ENCODE measurements at regions not wholly inside any gene's neighbourhood (a gene's known extent, or its start where the extent isn't known, plus 50 kb on each side); places are given as distances from the start of the nearest gene placed in this dataset.
"Not testable (repeated sequence)": the region's sequence is repeated elsewhere in the genome, so short reads cannot be mapped to it uniquely, and the experiment has no call there.

- H3K27me3 Mint-ChIP-seq = no peaks in the 10 kb centered on the region
- no peak overlapping the region for H3K27ac Mint-ChIP-seq
- H3K9me3 Mint-ChIP-seq = peaks cover 5% of the 10 kb centered on the region
- H3K4me3 Mint-ChIP-seq = no peak overlapping the region
- H3K36me3 Mint-ChIP-seq = no peaks in the 10 kb centered on the region
- no peaks in the 10 kb centered on the region for H3K4me1 Mint-ChIP-seq
- ATAC-seq (ENCODE audit: low read depth) (no peak), DNase-seq (ENCODE audit: low spot score in 2 of 2) (no peak)
Observed at GRCh38 chr10:65123120-65123519, 1601.9 kb downstream of the REEP3 start.

DNA sequence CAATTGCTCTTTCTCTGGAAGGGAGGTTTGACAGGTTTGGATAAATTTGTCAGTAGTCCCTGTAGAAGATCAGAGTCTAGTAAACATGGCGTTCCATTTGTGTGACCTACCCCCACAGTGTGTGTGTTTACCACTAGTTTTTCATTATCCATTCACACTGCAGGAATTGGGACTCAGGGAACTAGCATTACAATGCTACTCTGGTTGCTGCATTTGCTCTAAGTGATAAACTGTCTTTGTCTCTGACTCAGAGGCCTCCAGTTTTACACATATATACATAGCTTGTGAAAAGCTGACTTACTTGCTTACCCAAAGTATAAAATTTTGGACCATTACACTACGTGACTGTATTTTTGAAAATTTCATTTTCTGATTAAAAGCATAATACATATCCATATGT is 1604.0 kb downstream of the REEP3 start:
- Mint-ChIP-seq H3K9me3 (peaks cover 5% of the 10 kb centered on the region), H3K27ac (no peak overlapping the region), H3K27me3 (no peaks in the 10 kb centered on the region), H3K36me3 (no peaks in the 10 kb centered on the region), H3K4me3 (no peak overlapping the region), H3K4me1 (no peaks in the 10 kb centered on the region)
- no peak for DNase-seq (ENCODE audit: low spot score in 2 of 2)
- no peak for ATAC-seq (ENCODE audit: low read depth)

GRCh38 chr10:65126288-65126687 is 1605.1 kb downstream of the REEP3 start:
- H3K9me3 Mint-ChIP-seq = peaks cover 5% of the 10 kb centered on the region
- no peaks in the 10 kb centered on the region for H3K27me3 Mint-ChIP-seq
- no peak for ATAC-seq (ENCODE audit: low read depth)
- H3K27ac Mint-ChIP-seq = no peak overlapping the region
- H3K36me3 Mint-ChIP-seq = no peaks in the 10 kb centered on the region
- H3K4me1 Mint-ChIP-seq = no peaks in the 10 kb centered on the region
- H3K4me3 Mint-ChIP-seq = no peak overlapping the region
- no peak for DNase-seq (ENCODE audit: low spot score in 2 of 2)

DNA sequence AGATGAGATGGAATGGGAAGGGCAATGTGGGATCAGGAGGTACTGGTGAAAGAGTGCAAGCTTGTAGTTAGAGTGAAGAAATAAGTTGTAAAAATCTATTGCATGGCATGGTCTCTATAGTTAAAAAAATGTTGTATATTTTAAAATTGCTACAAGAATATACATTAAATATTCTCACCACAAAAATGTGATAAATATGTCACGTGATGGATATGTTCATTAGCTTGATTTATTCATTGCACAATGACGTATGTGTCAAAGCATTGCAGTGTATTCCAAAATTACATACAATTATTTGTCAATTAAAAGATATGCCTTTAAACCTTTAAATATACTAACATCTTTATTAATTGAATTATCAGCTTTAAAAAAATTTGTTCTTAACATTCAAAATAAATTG is 1607.1 kb downstream of the REEP3 start:
- Mint-ChIP-seq H3K27me3 (no peaks in the 10 kb centered on the region), H3K36me3 (no peaks in the 10 kb centered on the region), H3K4me1 (no peaks in the 10 kb centered on the region), H3K9me3 (peaks cover 1% of the 10 kb centered on the region), H3K27ac (no peak overlapping the region), H3K4me3 (no peak overlapping the region)
- DNase-seq (ENCODE audit: low spot score in 2 of 2) (no peak), ATAC-seq (ENCODE audit: low read depth) (no peak)

GRCh38 chr10:65130162-65130758 is 1609.1 kb downstream of the REEP3 start:
- peaks cover 1% of the 10 kb centered on the region for H3K9me3 Mint-ChIP-seq
- H3K4me3 Mint-ChIP-seq = no peak overlapping the region

DNA sequence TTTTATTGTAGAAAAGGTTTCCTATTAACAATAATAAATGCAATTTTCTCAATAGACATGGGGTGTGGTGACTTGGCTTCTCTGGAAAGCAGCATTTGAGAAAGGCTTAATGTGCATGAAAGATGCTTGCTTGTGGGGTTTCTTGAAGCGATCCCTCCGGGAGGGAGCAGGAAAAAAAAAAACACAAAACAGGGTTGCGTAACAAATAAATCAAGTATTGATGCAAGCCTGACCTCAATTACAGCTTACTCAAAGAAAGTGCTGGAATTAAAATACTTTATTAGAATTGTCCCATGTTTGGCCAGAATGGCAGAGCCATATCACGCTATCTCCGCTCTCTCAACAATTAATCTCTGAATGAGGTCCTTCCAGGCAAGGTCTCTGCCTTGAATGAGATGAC is 1612.5 kb downstream of the REEP3 start:
- H3K9me3 Mint-ChIP-seq = no peaks in the 10 kb centered on the region
- DNase-seq (ENCODE audit: low spot score in 2 of 2) = no peak
- no peak overlapping the region for H3K4me3 Mint-ChIP-seq
- no peak overlapping the region for H3K27ac Mint-ChIP-seq
- H3K4me1 Mint-ChIP-seq = no peaks in the 10 kb centered on the region
- no peaks in the 10 kb centered on the region for H3K36me3 Mint-ChIP-seq
- ATAC-seq (ENCODE audit: low read depth) = no peak
- H3K27me3 Mint-ChIP-seq = no peaks in the 10 kb centered on the region

More at GRCh38 chr10:65130162-65130758, 1609.1 kb downstream of the REEP3 start:
- H3K27ac Mint-ChIP-seq = no peak overlapping the region
- DNase-seq (ENCODE audit: low spot score in 2 of 2) (no peak), ATAC-seq (ENCODE audit: low read depth) (no peak)
- no peaks in the 10 kb centered on the region for H3K36me3 Mint-ChIP-seq
- no peaks in the 10 kb centered on the region for H3K4me1 Mint-ChIP-seq
- no peaks in the 10 kb centered on the region for H3K27me3 Mint-ChIP-seq

DNA sequence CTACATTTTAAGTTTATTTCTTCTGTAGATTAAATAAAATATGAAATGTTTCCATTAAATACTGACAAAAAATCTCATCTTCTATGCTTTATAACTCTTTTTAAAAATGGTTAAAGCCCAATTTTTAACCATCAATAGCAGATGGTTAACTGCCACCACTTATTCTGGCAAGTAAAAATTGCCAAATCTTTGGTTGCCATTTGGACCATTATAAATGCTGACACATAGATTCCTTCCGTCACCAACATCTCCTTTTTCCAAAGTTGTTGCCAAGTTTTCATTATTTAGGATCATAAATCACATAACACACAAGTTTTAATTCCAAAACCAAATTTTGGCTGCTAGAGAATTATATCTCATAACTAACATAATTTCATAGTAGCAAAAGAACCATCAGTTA is 1614.3 kb downstream of the REEP3 start:
- H3K27me3 Mint-ChIP-seq = no peaks in the 10 kb centered on the region
- no peaks in the 10 kb centered on the region for H3K36me3 Mint-ChIP-seq
- ATAC-seq (ENCODE audit: low read depth) (no peak), DNase-seq (ENCODE audit: low spot score in 2 of 2) (no peak)
- H3K4me3 Mint-ChIP-seq = no peak overlapping the region
- H3K4me1 Mint-ChIP-seq = no peaks in the 10 kb centered on the region
- no peak overlapping the region for H3K27ac Mint-ChIP-seq
- H3K9me3 Mint-ChIP-seq = no peaks in the 10 kb centered on the region

- no peaks in the 10 kb centered on the region for H3K27me3 Mint-ChIP-seq
- DNase-seq (ENCODE audit: low spot score in 2 of 2) = no peak
- no peaks in the 10 kb centered on the region for H3K4me1 Mint-ChIP-seq
- H3K36me3 Mint-ChIP-seq = no peaks in the 10 kb centered on the region
- peaks cover 2% of the 10 kb centered on the region for H3K9me3 Mint-ChIP-seq
- no peak for ATAC-seq (ENCODE audit: low read depth)
- H3K27ac Mint-ChIP-seq = no peak overlapping the region
- H3K4me3 Mint-ChIP-seq = no peak overlapping the region
Observed at GRCh38 chr10:65142641-65143435, 1621.6 kb downstream of the REEP3 start.

DNA sequence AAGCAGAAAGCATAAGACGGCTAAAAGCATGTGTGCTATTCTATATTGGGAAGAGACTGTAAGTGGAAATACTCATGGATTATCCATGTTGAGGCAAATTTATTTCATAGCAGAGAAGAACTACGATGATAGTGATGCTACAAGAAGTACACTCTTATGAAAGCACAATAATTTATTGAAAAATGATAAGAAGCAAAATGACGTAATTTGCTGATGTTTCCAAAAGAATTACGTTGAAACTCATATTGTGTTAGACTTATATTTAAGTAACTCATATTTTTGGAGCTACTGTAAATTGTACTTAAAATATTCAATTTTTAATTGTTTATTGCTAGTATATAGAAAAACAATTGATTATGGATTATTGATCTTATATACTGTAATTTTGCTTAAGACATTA is 1622.5 kb downstream of the REEP3 start:
- ATAC-seq (ENCODE audit: low read depth) = no peak
- Mint-ChIP-seq H3K9me3 (peaks cover 2% of the 10 kb centered on the region), H3K4me1 (no peaks in the 10 kb centered on the region), H3K4me3 (no peak overlapping the region), H3K27ac (no peak overlapping the region), H3K36me3 (no peaks in the 10 kb centered on the region), H3K27me3 (no peaks in the 10 kb centered on the region)
- no peak for DNase-seq (ENCODE audit: low spot score in 2 of 2)

DNA sequence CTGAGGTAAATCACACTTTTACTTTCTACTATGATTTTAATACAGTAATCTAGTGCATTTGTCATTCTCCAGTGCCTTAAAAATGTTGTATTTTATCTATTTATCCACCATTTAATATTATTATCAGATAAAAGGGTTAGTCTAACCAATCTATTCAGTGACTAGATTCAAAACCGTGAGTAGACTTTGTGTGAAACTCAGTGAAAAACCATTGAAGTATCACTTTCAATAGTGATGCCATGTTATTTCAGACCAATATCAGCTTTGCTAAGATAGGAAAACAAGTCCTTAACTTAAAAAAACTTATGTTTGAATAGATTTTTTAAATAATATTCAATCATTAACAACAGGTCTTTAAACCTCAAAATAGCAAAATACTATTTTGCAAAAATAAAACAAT is 1628.7 kb downstream of the REEP3 start:
- DNase-seq (ENCODE audit: low spot score in 2 of 2) (no peak), ATAC-seq (ENCODE audit: low read depth) (no peak)
- Mint-ChIP-seq H3K27me3 (no peaks in the 10 kb centered on the region), H3K36me3 (no peaks in the 10 kb centered on the region), H3K4me3 (no peak overlapping the region), H3K27ac (no peak overlapping the region), H3K9me3 (peaks cover 2% of the 10 kb centered on the region), H3K4me1 (no peaks in the 10 kb centered on the region)

GRCh38 chr10:65166272-65166671 is 1645.1 kb downstream of the REEP3 start:
- Mint-ChIP-seq H3K9me3 (peaks cover 6% of the 10 kb centered on the region), H3K27ac (no peak overlapping the region), H3K36me3 (no peaks in the 10 kb centered on the region), H3K4me1 (no peaks in the 10 kb centered on the region), H3K27me3 (no peaks in the 10 kb centered on the region), H3K4me3 (no peak overlapping the region)
- no peak for ATAC-seq (ENCODE audit: low read depth)
- DNase-seq (ENCODE audit: low spot score in 2 of 2) = no peak

GRCh38 chr10:65172249-65172648 is 1651.0 kb downstream of the REEP3 start:
- Mint-ChIP-seq H3K9me3 (peaks cover 5% of the 10 kb centered on the region), H3K27me3 (no peaks in the 10 kb centered on the region), H3K27ac (no peak overlapping the region), H3K4me1 (no peaks in the 10 kb centered on the region), H3K4me3 (no peak overlapping the region), H3K36me3 (no peaks in the 10 kb centered on the region)
- ATAC-seq (ENCODE audit: low read depth) = no peak
- DNase-seq (ENCODE audit: low spot score in 2 of 2) = no peak

GRCh38 chr10:65176994-65177393 is 1655.8 kb downstream of the REEP3 start:
- peaks cover 3% of the 10 kb centered on the region for H3K9me3 Mint-ChIP-seq
- H3K4me1 Mint-ChIP-seq = no peaks in the 10 kb centered on the region
- DNase-seq (ENCODE audit: low spot score in 2 of 2) = no peak
- H3K27ac Mint-ChIP-seq = no peak overlapping the region
- H3K36me3 Mint-ChIP-seq = no peaks in the 10 kb centered on the region
- H3K27me3 Mint-ChIP-seq = no peaks in the 10 kb centered on the region
- no peak overlapping the region for H3K4me3 Mint-ChIP-seq
- ATAC-seq (ENCODE audit: low read depth) = no peak

DNA sequence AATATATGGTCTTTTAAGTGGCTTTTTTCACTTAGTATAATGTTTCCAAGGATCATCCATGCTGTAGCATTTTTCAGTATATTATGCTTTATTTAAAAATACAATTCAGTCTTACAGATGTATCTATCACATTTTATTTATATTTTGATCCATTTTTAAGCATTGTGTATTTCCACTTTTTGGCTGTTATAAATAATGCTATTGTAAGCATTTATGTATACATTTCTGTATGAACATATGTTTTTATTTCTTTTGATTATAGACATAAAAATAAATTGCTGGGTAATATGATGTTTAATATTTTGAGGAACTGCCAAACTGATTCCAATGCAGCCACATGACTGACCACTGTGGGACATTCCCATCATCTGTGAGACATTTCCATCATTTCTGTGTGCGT is 1662.0 kb downstream of the REEP3 start:
- H3K36me3 Mint-ChIP-seq = no peaks in the 10 kb centered on the region
- DNase-seq (ENCODE audit: low spot score in 2 of 2) (no peak), ATAC-seq (ENCODE audit: low read depth) (no peak)
- H3K9me3 Mint-ChIP-seq = peaks cover 4% of the 10 kb centered on the region
- no peaks in the 10 kb centered on the region for H3K4me1 Mint-ChIP-seq
- H3K27me3 Mint-ChIP-seq = no peaks in the 10 kb centered on the region
- H3K27ac Mint-ChIP-seq = no peak overlapping the region
- H3K4me3 Mint-ChIP-seq = no peak overlapping the region

GRCh38 chr10:65186668-65187067 is 1665.5 kb downstream of the REEP3 start:
- H3K4me1 Mint-ChIP-seq; H3K36me3 Mint-ChIP-seq; H3K27me3 Mint-ChIP-seq; H3K4me3 Mint-ChIP-seq; DNase-seq (ENCODE audit: low spot score in 2 of 2); ATAC-seq (ENCODE audit: low read depth); H3K9me3 Mint-ChIP-seq; H3K27ac Mint-ChIP-seq: not testable (repeated sequence)
